Body of pancreas (tissue), 4 donors: ENCODE measurements at regions not wholly inside any gene's neighbourhood (a gene's known extent, or its start where the extent isn't known, plus 50 kb on each side); places are given as distances from the start of the nearest gene placed in this dataset.

ENCODE experiments used
- POLR2A ChIP-seq, 3 donors: fragments of 450-650 bp; IDR thresholded peaks; one replicate each; pipeline ENCODE4 v1.6.1; 2016; ENCODE audit warnings: antibody characterized with exemption in 3 of 3, mild to moderate bottlenecking in 2 of 3
- TF ChIP-seq, protein P1 (sequence below), 7 experiments: fragments of 450-650 bp in 4 of 7; fragments of 200-600 bp in 3 of 7; sonication (generic) in 3 of 7; IDR thresholded peaks; one replicate each; pipeline ENCODE4 v1.5.1; 2016 to 2019; ENCODE audit warnings: antibody characterized with exemption in 7 of 7

DNA sequence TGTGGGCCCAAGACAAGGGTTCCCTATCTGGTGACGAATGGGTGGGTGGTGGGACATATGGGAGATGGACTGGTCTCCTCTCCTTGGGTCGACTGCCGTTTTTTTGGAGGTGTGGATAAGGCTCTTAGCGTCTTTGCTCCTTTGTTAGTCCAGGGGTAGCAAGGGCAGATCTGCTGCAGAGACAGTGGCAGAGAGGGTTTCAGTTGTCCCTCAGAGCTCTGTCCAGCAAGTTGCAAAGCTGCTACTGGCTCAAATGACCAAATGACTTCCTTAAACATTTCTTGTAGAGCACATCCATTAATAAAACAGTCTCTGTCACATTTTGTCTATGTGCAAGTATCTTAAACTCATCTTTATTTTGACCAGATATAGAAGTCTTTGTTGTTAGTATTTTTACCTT, 508.0 kb upstream of the ADGRB3 start:
- TF ChIP-seq, protein P1, sequence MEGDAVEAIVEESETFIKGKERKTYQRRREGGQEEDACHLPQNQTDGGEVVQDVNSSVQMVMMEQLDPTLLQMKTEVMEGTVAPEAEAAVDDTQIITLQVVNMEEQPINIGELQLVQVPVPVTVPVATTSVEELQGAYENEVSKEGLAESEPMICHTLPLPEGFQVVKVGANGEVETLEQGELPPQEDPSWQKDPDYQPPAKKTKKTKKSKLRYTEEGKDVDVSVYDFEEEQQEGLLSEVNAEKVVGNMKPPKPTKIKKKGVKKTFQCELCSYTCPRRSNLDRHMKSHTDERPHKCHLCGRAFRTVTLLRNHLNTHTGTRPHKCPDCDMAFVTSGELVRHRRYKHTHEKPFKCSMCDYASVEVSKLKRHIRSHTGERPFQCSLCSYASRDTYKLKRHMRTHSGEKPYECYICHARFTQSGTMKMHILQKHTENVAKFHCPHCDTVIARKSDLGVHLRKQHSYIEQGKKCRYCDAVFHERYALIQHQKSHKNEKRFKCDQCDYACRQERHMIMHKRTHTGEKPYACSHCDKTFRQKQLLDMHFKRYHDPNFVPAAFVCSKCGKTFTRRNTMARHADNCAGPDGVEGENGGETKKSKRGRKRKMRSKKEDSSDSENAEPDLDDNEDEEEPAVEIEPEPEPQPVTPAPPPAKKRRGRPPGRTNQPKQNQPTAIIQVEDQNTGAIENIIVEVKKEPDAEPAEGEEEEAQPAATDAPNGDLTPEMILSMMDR (IDR thresholded peaks at IDR 0.05), result no peak
- TF ChIP-seq POLR2A (IDR thresholded peaks at IDR 0.05), result no peak
